ENCODE measurements at regions not wholly inside any gene's neighbourhood (a gene's known extent, or its start where the extent isn't known, plus 50 kb on each side); places are given as distances from the start of the nearest gene placed in this dataset.

GRCh38 chr1:185562461-185563359, 171.5 kb upstream of the HMCN1 start:
- Mint-ChIP-seq H3K4me3 (no peak overlapping the region), H3K9me3 (no peaks in the 10 kb centered on the region), H3K27ac (no peak overlapping the region), H3K27me3 (no peaks in the 10 kb centered on the region), H3K4me1 (peaks cover 64% of the 10 kb centered on the region), H3K36me3 (peaks cover 1% of the 10 kb centered on the region)
- no peak for DNase-seq
- CTCF ChIA-PET = interaction anchor here (1.5 to 2.2 kb wide), 3 partner anchors 18 to 107 kb away, joined by 4 to 8 read pairs (median 6); no protein-coding TSS in a partner anchor

GRCh38 chr1:185561629-185562028, 172.6 kb upstream of the HMCN1 start:
- Mint-ChIP-seq H3K36me3 (peaks cover under 1% of the 10 kb centered on the region), H3K4me3 (no peak overlapping the region), H3K9me3 (no peaks in the 10 kb centered on the region), H3K4me1 (peaks cover 53% of the 10 kb centered on the region), H3K27ac (peak overlapping the region; percentile 46), H3K27me3 (no peaks in the 10 kb centered on the region)
- CTCF ChIA-PET = interaction anchor here (3.5 to 4.1 kb wide), 2 partner anchors 34 to 245 kb away, joined by 21 to 28 read pairs; partner anchors contain the start of gene IVNS1ABP
- no peak for DNase-seq

- Mint-ChIP-seq H3K4me1 (peaks cover 44% of the 10 kb centered on the region), H3K4me3 (no peak overlapping the region), H3K27ac (peak overlapping the region; percentile 59), H3K9me3 (no peaks in the 10 kb centered on the region), H3K36me3 (no peaks in the 10 kb centered on the region), H3K27me3 (no peaks in the 10 kb centered on the region)
- DNase-seq = no peak
- CTCF ChIA-PET = interaction anchor here (1.1 to 4.1 kb wide), 7 partner anchors 9 to 247 kb away, joined by 3 to 28 read pairs (median 8); partner anchors contain the start of gene IVNS1ABP
Measured at GRCh38 chr1:185560760-185561159, 173.4 kb upstream of the HMCN1 start.

- CTCF ChIA-PET = interaction anchor here (0.7 to 4.1 kb wide), 15 partner anchors 10 to 343 kb away, joined by 3 to 28 read pairs (median 4); partner anchors contain the start of gene IVNS1ABP
- Mint-ChIP-seq H3K27me3 (no peaks in the 10 kb centered on the region), H3K27ac (peak overlapping the region; percentile 59), H3K36me3 (no peaks in the 10 kb centered on the region), H3K4me3 (no peak overlapping the region), H3K4me1 (peaks cover 40% of the 10 kb centered on the region), H3K9me3 (no peaks in the 10 kb centered on the region)
- DNase-seq = peak; percentile 76
Measured at GRCh38 chr1:185559684-185560331, 174.4 kb upstream of the HMCN1 start.

DNA sequence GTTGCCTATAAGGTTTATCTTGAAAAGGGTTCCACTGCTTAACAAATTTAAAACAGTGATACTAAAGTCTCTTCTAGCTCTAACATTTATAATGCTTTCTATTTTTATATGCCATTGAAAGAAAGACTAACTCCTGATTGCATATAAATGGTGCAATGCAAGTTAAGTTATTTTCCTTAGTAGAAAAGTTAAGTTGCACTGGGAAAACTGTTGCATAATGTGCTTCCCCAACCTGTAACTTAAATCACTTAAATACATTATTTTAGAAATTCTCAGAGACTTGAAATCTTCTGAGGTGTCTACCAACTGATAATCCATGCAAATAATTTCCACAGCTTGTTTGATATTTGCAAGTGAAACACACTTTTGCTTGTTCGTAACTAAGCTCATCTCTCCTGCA, 175.0 kb upstream of the HMCN1 start:
- Mint-ChIP-seq H3K27me3 (no peaks in the 10 kb centered on the region), H3K4me1 (peaks cover 40% of the 10 kb centered on the region), H3K4me3 (no peak overlapping the region), H3K36me3 (no peaks in the 10 kb centered on the region), H3K27ac (no peak overlapping the region), H3K9me3 (no peaks in the 10 kb centered on the region)
- DNase-seq = no peak
- CTCF ChIA-PET = interaction anchor here (0.7 to 4.1 kb wide), 10 partner anchors 11 to 389 kb away, joined by 3 to 28 read pairs (median 6); partner anchors contain the start of gene IVNS1ABP

GRCh38 chr1:185556561-185556960, 177.6 kb upstream of the HMCN1 start:
- Mint-ChIP-seq H3K9me3 (no peaks in the 10 kb centered on the region), H3K27ac (no peak overlapping the region), H3K4me3 (no peak overlapping the region), H3K27me3 (no peaks in the 10 kb centered on the region), H3K36me3 (no peaks in the 10 kb centered on the region), H3K4me1 (peaks cover 26% of the 10 kb centered on the region)
- no peak for DNase-seq
- CTCF ChIA-PET = interaction anchor here (0.8 kb wide), 1 partner anchor 39 kb away, joined by 3 read pairs; no protein-coding TSS in a partner anchor

DNA sequence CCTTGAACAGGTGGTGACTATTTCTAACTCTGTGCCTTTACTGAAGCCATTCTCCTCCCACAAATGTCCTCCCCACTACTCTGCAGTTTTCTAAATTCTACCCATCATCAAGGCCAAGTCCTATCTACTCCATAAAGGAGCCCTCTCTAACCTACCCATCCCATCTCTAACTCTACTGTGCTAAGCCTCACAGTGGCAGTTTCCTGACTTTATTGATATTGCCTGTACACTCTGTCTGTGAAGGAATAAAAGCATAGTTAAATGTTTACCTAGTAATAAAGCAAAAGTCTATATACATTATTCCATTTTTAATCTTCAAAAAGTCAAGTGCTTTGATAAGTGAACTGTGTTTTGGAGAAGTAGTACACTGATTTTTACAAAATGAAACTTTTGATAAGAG, 178.4 kb upstream of the HMCN1 start:
- no peaks in the 10 kb centered on the region for H3K9me3 Mint-ChIP-seq

GRCh38 chr1:185551008-185551407, 183.2 kb upstream of the HMCN1 start:
- Mint-ChIP-seq H3K9me3 (no peaks in the 10 kb centered on the region), H3K36me3 (peaks cover 3% of the 10 kb centered on the region), H3K27me3 (no peaks in the 10 kb centered on the region), H3K4me3 (no peak overlapping the region), H3K4me1 (no peaks in the 10 kb centered on the region), H3K27ac (no peak overlapping the region)
- DNase-seq = no peak
- CTCF ChIA-PET = interaction anchor here (1.1 kb wide), 1 partner anchor 130 kb away, joined by 3 read pairs; no protein-coding TSS in a partner anchor

More for the DNA sequence above, 178.4 kb upstream of the HMCN1 start:
- H3K27ac Mint-ChIP-seq = no peak overlapping the region
- H3K4me3 Mint-ChIP-seq = no peak overlapping the region
- H3K4me1 Mint-ChIP-seq = peaks cover 18% of the 10 kb centered on the region
- no peaks in the 10 kb centered on the region for H3K36me3 Mint-ChIP-seq
- no peaks in the 10 kb centered on the region for H3K27me3 Mint-ChIP-seq
- CTCF ChIA-PET = no interaction called here
- DNase-seq = no peak

DNA sequence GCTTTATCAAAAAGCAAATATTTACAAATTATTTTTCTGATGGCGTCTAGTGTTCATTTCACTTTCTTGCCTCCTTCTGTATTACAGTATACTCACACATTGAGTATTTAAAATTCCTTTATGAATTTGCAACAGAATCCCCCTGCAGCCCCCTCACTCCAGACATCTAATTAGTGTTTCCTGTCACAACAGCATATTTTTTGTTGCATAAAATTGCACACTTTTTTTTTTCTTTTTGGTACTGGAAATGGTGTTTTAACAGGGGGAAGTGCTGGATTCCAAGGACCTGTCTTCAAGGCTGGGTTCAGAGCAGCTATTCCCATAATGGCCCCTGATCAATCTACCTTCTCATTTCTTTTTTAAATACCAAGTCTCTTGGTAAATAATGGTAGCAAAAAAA, 184.3 kb upstream of the HMCN1 start:
- H3K27ac Mint-ChIP-seq = no peak overlapping the region
- DNase-seq = no peak
- CTCF ChIA-PET = interaction anchor here (1.1 kb wide), 1 partner anchor 131 kb away, joined by 3 read pairs; no protein-coding TSS in a partner anchor

GRCh38 chr1:185546029-185546428, 188.2 kb upstream of the HMCN1 start:
- Mint-ChIP-seq H3K4me3 (no peak overlapping the region), H3K36me3 (peaks cover 3% of the 10 kb centered on the region), H3K27ac (no peak overlapping the region), H3K27me3 (no peaks in the 10 kb centered on the region), H3K9me3 (peaks cover under 1% of the 10 kb centered on the region), H3K4me1 (no peaks in the 10 kb centered on the region)
- no peak for DNase-seq
- CTCF ChIA-PET = interaction anchor here (0.6 to 0.9 kb wide), 2 partner anchors 13 to 267 kb away, joined by 3 read pairs; no protein-coding TSS in a partner anchor

More for the DNA sequence above, 184.3 kb upstream of the HMCN1 start:
- Mint-ChIP-seq H3K4me1 (no peaks in the 10 kb centered on the region), H3K27me3 (no peaks in the 10 kb centered on the region), H3K4me3 (no peak overlapping the region), H3K36me3 (peaks cover 3% of the 10 kb centered on the region), H3K9me3 (no peaks in the 10 kb centered on the region)

DNA sequence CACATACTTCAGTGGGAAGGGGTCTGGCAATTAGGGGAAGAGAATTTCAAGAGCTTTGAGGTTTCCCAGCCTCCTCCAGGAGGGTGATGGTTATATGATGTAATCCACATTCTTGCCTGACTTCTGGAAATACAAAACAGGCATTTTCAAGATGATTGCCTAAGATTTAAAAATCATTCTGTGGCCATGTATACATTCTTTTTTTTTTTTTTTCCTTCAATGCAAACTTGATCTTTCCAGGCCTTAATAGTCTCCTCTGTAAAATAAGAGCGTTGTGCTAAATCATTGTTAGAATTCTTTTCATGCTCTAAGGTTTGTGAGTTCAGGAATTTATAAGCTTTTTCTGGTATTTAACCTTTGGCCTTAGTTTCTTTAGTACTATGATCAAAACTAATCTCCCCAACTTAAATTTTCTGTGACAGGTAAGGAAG, 192.3 kb upstream of the HMCN1 start:
- no peak for DNase-seq
- Mint-ChIP-seq H3K27ac (no peak overlapping the region), H3K27me3 (peaks cover 4% of the 10 kb centered on the region), H3K4me3 (no peak overlapping the region), H3K4me1 (peaks cover 9% of the 10 kb centered on the region), H3K9me3 (peaks cover 12% of the 10 kb centered on the region), H3K36me3 (peaks cover under 1% of the 10 kb centered on the region)
- CTCF ChIA-PET = no interaction called here

GRCh38 chr1:185540295-185540694, 193.9 kb upstream of the HMCN1 start:
- peaks cover 13% of the 10 kb centered on the region for H3K4me1 Mint-ChIP-seq
- no peak for DNase-seq

DNA sequence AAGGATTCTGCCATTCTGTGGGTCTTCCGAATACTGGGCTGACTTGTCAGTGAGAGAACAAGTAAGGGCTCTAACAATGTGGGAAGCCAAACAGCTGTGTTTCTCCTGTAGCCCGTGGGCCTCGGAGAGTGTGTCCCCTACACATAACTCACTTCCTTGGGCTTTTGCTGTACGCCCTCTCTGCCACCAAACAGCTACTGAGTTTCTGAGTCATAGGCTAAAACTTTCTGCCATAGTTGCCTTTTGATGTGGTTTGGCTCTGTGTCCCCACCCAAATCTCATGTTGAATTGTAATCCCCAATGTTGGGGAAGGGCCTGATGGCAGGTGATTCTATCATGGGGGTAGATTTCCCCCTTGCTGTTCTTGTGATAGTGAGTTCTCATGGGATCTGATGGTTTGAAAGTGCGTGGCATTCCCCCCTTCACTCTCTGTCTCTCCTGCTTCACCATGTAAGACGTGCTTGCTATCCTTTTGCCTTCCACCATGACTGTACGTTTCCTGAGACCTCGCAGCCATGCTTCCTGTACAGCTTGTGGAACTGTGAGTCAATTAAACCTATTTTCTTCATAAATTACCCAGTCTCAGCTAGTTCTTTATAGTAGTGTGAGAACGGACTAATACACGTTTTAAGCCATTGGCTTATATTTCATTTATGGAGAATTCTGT, 194.8 kb upstream of the HMCN1 start:
- Mint-ChIP-seq H3K36me3 (no peaks in the 10 kb centered on the region), H3K27ac (no peak overlapping the region), H3K4me1 (peaks cover 13% of the 10 kb centered on the region), H3K4me3 (no peak overlapping the region), H3K9me3 (peaks cover 12% of the 10 kb centered on the region), H3K27me3 (peaks cover 4% of the 10 kb centered on the region)
- CTCF ChIA-PET = no interaction called here
- peak; percentile 29 for DNase-seq

More at GRCh38 chr1:185540295-185540694, 193.9 kb upstream of the HMCN1 start:
- H3K9me3 Mint-ChIP-seq = peaks cover 12% of the 10 kb centered on the region
- no peaks in the 10 kb centered on the region for H3K36me3 Mint-ChIP-seq
- H3K27me3 Mint-ChIP-seq = peaks cover 4% of the 10 kb centered on the region
- CTCF ChIA-PET = no interaction called here
- H3K27ac Mint-ChIP-seq = no peak overlapping the region
- H3K4me3 Mint-ChIP-seq = no peak overlapping the region

Measured in activated naive CD4-positive, alpha-beta T cell treated with anti-CD3 and anti-CD28 coated beads, Interleukin-2, amount 10 ng/mL, durations not matched to agents 7 days and 5 days (primary cell).